Activated T-helper 2 cell treated with anti-CD3 and anti-CD28 coated beads, Interferon-gamma antibody, Interleukin-2, Interleukin-4, amounts not matched to agents 10 μg/mL and 5 μg/mL and 100 μg/mL, durations not matched to agents 14 hours and 24 hours and 36 hours (primary cell): ENCODE measurements at regions not wholly inside any gene's neighbourhood (a gene's known extent, or its start where the extent isn't known, plus 50 kb on each side); places are given as distances from the start of the nearest gene placed in this dataset.

Source experiments
- DNase-seq: peaks from one replicate; pipeline ENCODE4 v3.0.0; 2021; ENCODE audit warnings: low spot score
- H3K27ac Mint-ChIP-seq: one replicate; pipeline ENCODE4 v1.8.0; 2021; ENCODE audit warnings: mixed read lengths
- H3K27me3 Mint-ChIP-seq: one replicate; pipeline ENCODE4 v1.8.0; 2021; ENCODE audit warnings: low read depth, mixed read lengths
- H3K36me3 Mint-ChIP-seq: one replicate; pipeline ENCODE4 v1.8.0; 2021; ENCODE audit warnings: low read depth, mixed read lengths
- H3K4me1 Mint-ChIP-seq: one replicate; pipeline ENCODE4 v1.8.0; 2021; ENCODE audit warnings: low read depth, mixed read lengths
- H3K4me3 Mint-ChIP-seq: one replicate; pipeline ENCODE4 v1.8.0; 2021; ENCODE audit warnings: low read depth, mild to moderate bottlenecking, moderate library complexity, mixed read lengths
- H3K9me3 Mint-ChIP-seq: one replicate; pipeline ENCODE4 v1.8.0; 2021; ENCODE audit warnings: mixed read lengths
- intact Hi-C: fragments of 100-400 bp; cut with micrococcal nuclease; formaldehyde crosslinking; loops from one replicate; pipeline ENCODE4 v1.15.1; 2023

GRCh38 chr17:79500745-79501618 is 109.9 kb downstream of the RBFOX3 start:
- H3K4me1 Mint-ChIP-seq, result no peaks in the 10 kb centered on the region
- no peak for DNase-seq
- H3K27me3 Mint-ChIP-seq, result no peaks in the 10 kb centered on the region
- no peak overlapping the region for H3K27ac Mint-ChIP-seq
- H3K9me3 Mint-ChIP-seq, result no peaks in the 10 kb centered on the region
- no peaks in the 10 kb centered on the region for H3K36me3 Mint-ChIP-seq
- H3K4me3 Mint-ChIP-seq, result no peak overlapping the region
- intact Hi-C loops, result no loop called here

- Mint-ChIP-seq H3K27me3 (no peaks in the 10 kb centered on the region), H3K36me3 (no peaks in the 10 kb centered on the region), H3K4me1 (no peaks in the 10 kb centered on the region), H3K9me3 (no peaks in the 10 kb centered on the region), H3K4me3 (no peak overlapping the region), H3K27ac (no peak overlapping the region)
- no peak for DNase-seq
- intact Hi-C loops, result no loop called here
These were observed 112.0 kb downstream of the RBFOX3 start for GRCh38 chr17:79498854-79499253.

GRCh38 chr17:79497777-79498348 is 113.0 kb downstream of the RBFOX3 start:
- no peaks in the 10 kb centered on the region for H3K4me1 Mint-ChIP-seq
- no peak overlapping the region for H3K4me3 Mint-ChIP-seq
- no peaks in the 10 kb centered on the region for H3K9me3 Mint-ChIP-seq
- intact Hi-C loops, result no loop called here
- no peak for DNase-seq
- no peaks in the 10 kb centered on the region for H3K36me3 Mint-ChIP-seq
- H3K27me3 Mint-ChIP-seq, result no peaks in the 10 kb centered on the region
- no peak overlapping the region for H3K27ac Mint-ChIP-seq

GRCh38 chr17:79496422-79497005 is 114.3 kb downstream of the RBFOX3 start:
- Mint-ChIP-seq H3K4me3 (no peak overlapping the region), H3K27ac (no peak overlapping the region), H3K36me3 (no peaks in the 10 kb centered on the region), H3K4me1 (no peaks in the 10 kb centered on the region), H3K9me3 (no peaks in the 10 kb centered on the region), H3K27me3 (no peaks in the 10 kb centered on the region)
- DNase-seq, result no peak
- intact Hi-C loops, result no loop called here

- no peaks in the 10 kb centered on the region for H3K27me3 Mint-ChIP-seq
- no peak overlapping the region for H3K4me3 Mint-ChIP-seq
- DNase-seq, result no peak
- no peaks in the 10 kb centered on the region for H3K9me3 Mint-ChIP-seq
- H3K27ac Mint-ChIP-seq, result no peak overlapping the region
- H3K36me3 Mint-ChIP-seq, result no peaks in the 10 kb centered on the region
- H3K4me1 Mint-ChIP-seq, result no peaks in the 10 kb centered on the region
- intact Hi-C loops, result no loop called here
These were observed 115.2 kb downstream of the RBFOX3 start for GRCh38 chr17:79495665-79496064.

GRCh38 chr17:79491006-79491405 is 119.8 kb downstream of the RBFOX3 start:
- no peak overlapping the region for H3K4me3 Mint-ChIP-seq

GRCh38 chr17:79490530-79490929 is 120.3 kb downstream of the RBFOX3 start:
- Mint-ChIP-seq H3K4me3 (no peak overlapping the region), H3K27me3 (peaks cover 3% of the 10 kb centered on the region), H3K27ac (no peak overlapping the region), H3K36me3 (no peaks in the 10 kb centered on the region), H3K9me3 (no peaks in the 10 kb centered on the region), H3K4me1 (no peaks in the 10 kb centered on the region)
- no peak for DNase-seq
- intact Hi-C loops, result no loop called here

More at GRCh38 chr17:79491006-79491405, 119.8 kb downstream of the RBFOX3 start:
- Mint-ChIP-seq H3K27ac (no peak overlapping the region), H3K36me3 (no peaks in the 10 kb centered on the region), H3K4me1 (no peaks in the 10 kb centered on the region), H3K9me3 (no peaks in the 10 kb centered on the region), H3K27me3 (peaks cover 2% of the 10 kb centered on the region)
- DNase-seq, result no peak
- intact Hi-C loops, result no loop called here

GRCh38 chr17:79487149-79487548 is 123.7 kb downstream of the RBFOX3 start:
- Mint-ChIP-seq H3K27me3 (peaks cover 13% of the 10 kb centered on the region), H3K36me3 (no peaks in the 10 kb centered on the region), H3K9me3 (no peaks in the 10 kb centered on the region), H3K27ac (no peak overlapping the region), H3K4me3 (no peak overlapping the region), H3K4me1 (no peaks in the 10 kb centered on the region)
- no peak for DNase-seq
- intact Hi-C loops, result no loop called here

- H3K36me3 Mint-ChIP-seq, result no peaks in the 10 kb centered on the region
- no peak for DNase-seq
- peaks cover 13% of the 10 kb centered on the region for H3K27me3 Mint-ChIP-seq
- H3K27ac Mint-ChIP-seq, result no peak overlapping the region
- intact Hi-C loops, result no loop called here
- H3K9me3 Mint-ChIP-seq, result no peaks in the 10 kb centered on the region
- H3K4me3 Mint-ChIP-seq, result no peak overlapping the region
- H3K4me1 Mint-ChIP-seq, result no peaks in the 10 kb centered on the region
These were observed 124.9 kb downstream of the RBFOX3 start for GRCh38 chr17:79485991-79486390.

GRCh38 chr17:79485419-79485985 is 125.3 kb downstream of the RBFOX3 start:
- Mint-ChIP-seq H3K27me3 (peaks cover 13% of the 10 kb centered on the region), H3K4me1 (no peaks in the 10 kb centered on the region), H3K4me3 (no peak overlapping the region), H3K27ac (no peak overlapping the region), H3K9me3 (no peaks in the 10 kb centered on the region), H3K36me3 (no peaks in the 10 kb centered on the region)
- DNase-seq, result no peak
- intact Hi-C loops, result no loop called here

- H3K4me3 Mint-ChIP-seq, result no peak overlapping the region
- H3K27me3 Mint-ChIP-seq, result peaks cover 13% of the 10 kb centered on the region
- intact Hi-C loops, result no loop called here
- H3K4me1 Mint-ChIP-seq, result no peaks in the 10 kb centered on the region
- H3K27ac Mint-ChIP-seq, result no peak overlapping the region
- no peaks in the 10 kb centered on the region for H3K36me3 Mint-ChIP-seq
- no peak for DNase-seq
- H3K9me3 Mint-ChIP-seq, result no peaks in the 10 kb centered on the region
These were observed 126.0 kb downstream of the RBFOX3 start for GRCh38 chr17:79484600-79485418.

GRCh38 chr17:79483842-79484241 is 127.0 kb downstream of the RBFOX3 start:
- DNase-seq, result no peak
- intact Hi-C loops, result no loop called here
- Mint-ChIP-seq H3K9me3 (no peaks in the 10 kb centered on the region), H3K27me3 (peaks cover 11% of the 10 kb centered on the region), H3K4me1 (no peaks in the 10 kb centered on the region), H3K27ac (no peak overlapping the region), H3K4me3 (no peak overlapping the region), H3K36me3 (no peaks in the 10 kb centered on the region)
